Keratinocyte (primary cell): ENCODE measurements at regions not wholly inside any gene's neighbourhood (a gene's known extent, or its start where the extent isn't known, plus 50 kb on each side); places are given as distances from the start of the nearest gene placed in this dataset.

Source experiments
- DNase-seq: peaks from one replicate; pipeline ENCODE4 v3.0.0-alpha.2; 2011; ENCODE audit warnings: low read depth, missing footprints, low spot score
- FAIRE-seq: peaks from 2 replicates; lab custom pipeline; 2011; peaks lifted over from hg19 to GRCh38; lab: Jason Lieb, UNC
- H2AFZ ChIP-seq: 2 replicates; pipeline ENCODE4 v1.6.0; 2012; ENCODE audit warnings: low read length, control low read depth, inconsistent platforms; ENCODE audit not compliant: control insufficient read depth
- H3K27ac ChIP-seq: 2 replicates; pipeline ENCODE4 v1.5.1; 2011; ENCODE audit warnings: low read length; ENCODE audit not compliant: control insufficient read depth, insufficient read depth
- H3K27me3 ChIP-seq: 3 replicates; pipeline ENCODE4 v1.6.0; 2011; ENCODE audit warnings: low read length; ENCODE audit not compliant: control insufficient read depth, insufficient read depth; ENCODE audit errors: extremely low read depth
- H3K36me3 ChIP-seq, 2 experiments: 2 replicates in 1 of 2; 3 replicates in 1 of 2; pipeline ENCODE4 v1.5.1; 2011; ENCODE audit warnings: low read length in 2 of 2, mild to moderate bottlenecking in 1 of 2; ENCODE audit not compliant: control insufficient read depth in 2 of 2, insufficient read depth in 2 of 2; ENCODE audit errors: extremely low read depth in 1 of 2
- H3K4me1 ChIP-seq: 3 replicates; pipeline ENCODE4 v1.5.1; 2011; ENCODE audit warnings: low read length; ENCODE audit not compliant: control insufficient read depth, insufficient read depth; ENCODE audit errors: extremely low read depth
- H3K4me2 ChIP-seq: 3 replicates; pipeline ENCODE4 v1.6.0; 2011; ENCODE audit warnings: low read depth, low read length; ENCODE audit not compliant: control insufficient read depth, insufficient read depth; ENCODE audit errors: extremely low read depth
- H3K4me3 ChIP-seq, 3 experiments: fragments of 200-600 bp in 1 of 3; sonication (generic) in 1 of 3; 2 replicates in 2 of 3; 3 replicates in 1 of 3; pipeline ENCODE4 v1.5.1; 2011 to 2016; ENCODE audit warnings: low read length in 3 of 3, mild to moderate bottlenecking in 3 of 3, control low read depth in 2 of 3, inconsistent platforms in 1 of 3, low read depth in 1 of 3, mixed read lengths in 1 of 3, mixed run types in 1 of 3, moderate library complexity in 1 of 3; ENCODE audit not compliant: control insufficient read depth in 2 of 3, insufficient read depth in 2 of 3; ENCODE audit errors: extremely low read depth in 1 of 3
- H3K79me2 ChIP-seq: 2 replicates; pipeline ENCODE4 v1.6.0; 2012; ENCODE audit warnings: low read length; ENCODE audit not compliant: control insufficient read depth, insufficient read depth
- H3K9ac ChIP-seq: 3 replicates; pipeline ENCODE4 v1.6.0; 2011; ENCODE audit warnings: low read length; ENCODE audit not compliant: control insufficient read depth, insufficient read depth; ENCODE audit errors: extremely low read depth
- H3K9me1 ChIP-seq: 3 replicates; pipeline ENCODE4 v1.6.0; 2011; ENCODE audit warnings: low read length; ENCODE audit not compliant: control insufficient read depth, insufficient read depth; ENCODE audit errors: extremely low read depth
- H3K9me3 ChIP-seq: 2 replicates; pipeline ENCODE4 v1.5.1; 2012; ENCODE audit warnings: low read depth, low read length; ENCODE audit not compliant: control insufficient read depth
- H4K20me1 ChIP-seq: 3 replicates; pipeline ENCODE4 v1.6.0; 2011; ENCODE audit warnings: low read length; ENCODE audit not compliant: control insufficient read depth, insufficient read depth; ENCODE audit errors: extremely low read depth
- CTCF ChIP-seq, 3 experiments: IDR thresholded peaks in 1 of 3; conservative IDR thresholded peaks in 1 of 3; optimal IDR thresholded peaks in 1 of 3; 2 replicates in 2 of 3; 3 replicates in 1 of 3; pipeline versions ENCODE3 to v1.5.1; 2011; ENCODE audit warnings: low read length in 3 of 3, mild to moderate bottlenecking in 3 of 3, moderate library complexity in 2 of 3, control low read depth in 1 of 3, inconsistent platforms in 1 of 3; ENCODE audit not compliant: insufficient read depth in 2 of 3; ENCODE audit errors: extremely low read depth in 1 of 3
- EZH2 ChIP-seq: IDR thresholded peaks from one replicate; pipeline ENCODE4 v1.6.1; 2012; ENCODE audit warnings: inconsistent platforms, mild to moderate bottlenecking, low read length, moderate library complexity
- dilution Hi-C: fragments of 300-500 bp; cut with MboI; formaldehyde crosslinking; loops from one replicate; pipeline ENCODE4 v1.7.0; 2020; ENCODE audit warnings: low sequenced_read_pairs; ENCODE audit not compliant: extremely low pct_ligation_motif_present

- no peak overlapping the region for H3K27ac ChIP-seq
- H3K9me1 ChIP-seq, result no peaks in the 10 kb centered on the region
- no peaks in the 10 kb centered on the region for H4K20me1 ChIP-seq
- no peaks in the 10 kb centered on the region for H3K79me2 ChIP-seq
- H3K4me2 ChIP-seq, result no peak overlapping the region
- H2AFZ ChIP-seq, result no peak overlapping the region
- dilution Hi-C loops, result no loop called here
- H3K4me3 ChIP-seq, result no peak overlapping the region
- no peaks in the 10 kb centered on the region for H3K36me3 ChIP-seq
- H3K4me1 ChIP-seq, result no peaks in the 10 kb centered on the region
- no peaks in the 10 kb centered on the region for H3K9me3 ChIP-seq
- no peak overlapping the region for H3K9ac ChIP-seq
- DNase-seq, result no peak
- TF ChIP-seq EZH2, result no peak
- no peak for TF ChIP-seq CTCF (optimal IDR thresholded peaks at IDR 0.05 in 1 of 3, IDR thresholded peaks at IDR 0.05 in 1 of 3, conservative IDR thresholded peaks at IDR 0.05 in 1 of 3; ENCODE audit: extremely low read depth in 1 of 3, insufficient read depth in 2 of 3, low read length in 3 of 3)
- no peak for FAIRE-seq
- no peaks in the 10 kb centered on the region for H3K27me3 ChIP-seq
Observed at GRCh38 chr6:81214414-81215091, 537.9 kb downstream of the TENT5A start.

- no peak overlapping the region for H2AFZ ChIP-seq
- no peaks in the 10 kb centered on the region for H3K9me3 ChIP-seq
- FAIRE-seq (no peak), DNase-seq (no peak)
- TF ChIP-seq CTCF (optimal IDR thresholded peaks at IDR 0.05 in 1 of 3, IDR thresholded peaks at IDR 0.05 in 1 of 3, conservative IDR thresholded peaks at IDR 0.05 in 1 of 3; ENCODE audit: extremely low read depth in 1 of 3, insufficient read depth in 2 of 3, low read length in 3 of 3) (no peak), EZH2 (no peak)
- no peak overlapping the region for H3K9ac ChIP-seq
- dilution Hi-C loops, result no loop called here
- no peak overlapping the region for H3K27ac ChIP-seq
- H3K9me1 ChIP-seq, result no peaks in the 10 kb centered on the region
- H3K27me3 ChIP-seq, result no peaks in the 10 kb centered on the region
- H3K4me3 ChIP-seq, result no peak overlapping the region
- H3K4me2 ChIP-seq, result no peak overlapping the region
- no peaks in the 10 kb centered on the region for H3K4me1 ChIP-seq
- H4K20me1 ChIP-seq, result no peaks in the 10 kb centered on the region
- no peaks in the 10 kb centered on the region for H3K79me2 ChIP-seq
- no peaks in the 10 kb centered on the region for H3K36me3 ChIP-seq
Observed at GRCh38 chr6:81204731-81205130, 547.8 kb downstream of the TENT5A start.
